Colonic mucosa (tissue), 4 donors: ENCODE measurements at regions not wholly inside any gene's neighbourhood (a gene's known extent, or its start where the extent isn't known, plus 50 kb on each side); places are given as distances from the start of the nearest gene placed in this dataset.

ENCODE experiments used
- DNase-seq: peaks from one replicate; pipeline ENCODE4 v3.0.0-alpha.2; 2020
- H3K27ac ChIP-seq: fragments of 200-600 bp; one replicate; pipeline ENCODE4 v1.8.0; 2021
- H3K27me3 ChIP-seq: fragments of 200-600 bp; one replicate; pipeline ENCODE4 v1.8.0; 2021
- H3K36me3 ChIP-seq: fragments of 200-600 bp; one replicate; pipeline ENCODE4 v1.8.0; 2021
- H3K4me1 ChIP-seq: fragments of 200-600 bp; one replicate; pipeline ENCODE4 v1.8.0; 2021; ENCODE audit warnings: mild to moderate bottlenecking
- H3K4me3 ChIP-seq: fragments of 200-600 bp; one replicate; pipeline ENCODE4 v1.8.0; 2021
- H3K9ac ChIP-seq, 2 donors: one replicate each; pipeline ENCODE4 v1.7.0; 2013; ENCODE audit warnings: control low read depth in 2 of 2, low read depth in 2 of 2, low read length in 2 of 2
- H3K9me3 ChIP-seq: fragments of 200-600 bp; one replicate; pipeline ENCODE4 v1.8.0; 2021
- intact Hi-C: fragments of 100-400 bp; cut with DNase I; formaldehyde crosslinking; loops from one replicate; pipeline ENCODE4 v1.14.1; 2022
- TF ChIP-seq, protein P1 (sequence below): fragments of 200-600 bp; IDR thresholded peaks from one replicate; pipeline ENCODE4 v1.8.0; 2022; ENCODE audit warnings: antibody characterized with exemption, mild to moderate bottlenecking
- donor health status: healthy.
- donor health status: DM: no; HTN: no; CAD: no.
- donor health status: DM: no; HTN: no; CAD: no.

- no peak overlapping the region for H3K4me3 ChIP-seq
- DNase-seq = no peak
- no peak overlapping the region for H3K27ac ChIP-seq
- H3K4me1 ChIP-seq = no peaks in the 10 kb centered on the region
- intact Hi-C loops = no loop called here
- no peaks in the 10 kb centered on the region for H3K36me3 ChIP-seq
- no peak overlapping the region for H3K9ac ChIP-seq
- TF ChIP-seq, protein P1, sequence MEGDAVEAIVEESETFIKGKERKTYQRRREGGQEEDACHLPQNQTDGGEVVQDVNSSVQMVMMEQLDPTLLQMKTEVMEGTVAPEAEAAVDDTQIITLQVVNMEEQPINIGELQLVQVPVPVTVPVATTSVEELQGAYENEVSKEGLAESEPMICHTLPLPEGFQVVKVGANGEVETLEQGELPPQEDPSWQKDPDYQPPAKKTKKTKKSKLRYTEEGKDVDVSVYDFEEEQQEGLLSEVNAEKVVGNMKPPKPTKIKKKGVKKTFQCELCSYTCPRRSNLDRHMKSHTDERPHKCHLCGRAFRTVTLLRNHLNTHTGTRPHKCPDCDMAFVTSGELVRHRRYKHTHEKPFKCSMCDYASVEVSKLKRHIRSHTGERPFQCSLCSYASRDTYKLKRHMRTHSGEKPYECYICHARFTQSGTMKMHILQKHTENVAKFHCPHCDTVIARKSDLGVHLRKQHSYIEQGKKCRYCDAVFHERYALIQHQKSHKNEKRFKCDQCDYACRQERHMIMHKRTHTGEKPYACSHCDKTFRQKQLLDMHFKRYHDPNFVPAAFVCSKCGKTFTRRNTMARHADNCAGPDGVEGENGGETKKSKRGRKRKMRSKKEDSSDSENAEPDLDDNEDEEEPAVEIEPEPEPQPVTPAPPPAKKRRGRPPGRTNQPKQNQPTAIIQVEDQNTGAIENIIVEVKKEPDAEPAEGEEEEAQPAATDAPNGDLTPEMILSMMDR = no peak
- H3K27me3 ChIP-seq = no peaks in the 10 kb centered on the region
- H3K9me3 ChIP-seq = no peaks in the 10 kb centered on the region
These were observed 77.3 kb upstream of the NLRP1 start for GRCh38 chr17:5661491-5662125.

- Histone ChIP-seq H3K27ac (no peak overlapping the region), H3K27me3 (no peaks in the 10 kb centered on the region), H3K4me3 (no peak overlapping the region), H3K9ac (no peak overlapping the region), H3K4me1 (no peaks in the 10 kb centered on the region), H3K9me3 (no peaks in the 10 kb centered on the region), H3K36me3 (no peaks in the 10 kb centered on the region)
- intact Hi-C loops = no loop called here
- TF ChIP-seq, protein P1 = no peak
- DNase-seq = no peak
These were observed 78.2 kb upstream of the NLRP1 start for GRCh38 chr17:5662409-5663085.

DNA sequence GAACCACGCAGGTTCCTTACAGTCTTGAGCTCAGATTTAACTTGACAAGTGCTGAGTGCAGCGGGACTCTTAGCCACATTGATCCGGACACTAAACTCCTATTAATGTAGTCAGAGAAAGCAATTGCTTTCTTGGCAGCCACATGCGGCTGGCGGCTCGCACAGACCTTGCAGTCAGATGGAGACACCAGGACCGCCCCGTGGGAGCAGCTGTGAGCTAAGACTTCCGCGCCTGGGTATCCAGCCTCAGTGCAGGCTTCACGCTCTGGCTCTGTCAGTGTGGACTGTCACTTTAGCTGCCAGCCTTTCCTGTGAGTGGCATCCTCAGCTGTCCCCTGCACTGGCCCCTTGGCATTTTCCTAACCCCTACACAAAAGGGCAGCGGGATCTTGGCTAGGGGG, 80.9 kb upstream of the NLRP1 start:
- DNase-seq = no peak
- no peaks in the 10 kb centered on the region for H3K27me3 ChIP-seq

GRCh38 chr17:5667871-5668270, 83.6 kb upstream of the NLRP1 start:
- intact Hi-C loops = no loop called here
- no peak overlapping the region for H3K27ac ChIP-seq
- no peak overlapping the region for H3K4me3 ChIP-seq
- H3K36me3 ChIP-seq = no peaks in the 10 kb centered on the region
- H3K9ac ChIP-seq = no peak overlapping the region
- no peaks in the 10 kb centered on the region for H3K27me3 ChIP-seq
- TF ChIP-seq, protein P1 = no peak
- DNase-seq = no peak
- H3K4me1 ChIP-seq = no peaks in the 10 kb centered on the region
- no peaks in the 10 kb centered on the region for H3K9me3 ChIP-seq

More for the DNA sequence above, 80.9 kb upstream of the NLRP1 start:
- H3K4me3 ChIP-seq = no peak overlapping the region
- H3K9me3 ChIP-seq = no peaks in the 10 kb centered on the region
- TF ChIP-seq, protein P1 = no peak
- no peak overlapping the region for H3K27ac ChIP-seq
- intact Hi-C loops = no loop called here
- no peaks in the 10 kb centered on the region for H3K36me3 ChIP-seq
- no peak overlapping the region for H3K9ac ChIP-seq
- no peaks in the 10 kb centered on the region for H3K4me1 ChIP-seq

- intact Hi-C loops = no loop called here
- H3K4me1 ChIP-seq = no peaks in the 10 kb centered on the region
- H3K9me3 ChIP-seq = no peaks in the 10 kb centered on the region
- no peak overlapping the region for H3K9ac ChIP-seq
- H3K27ac ChIP-seq = no peak overlapping the region
- TF ChIP-seq, protein P1 = no peak
- no peaks in the 10 kb centered on the region for H3K36me3 ChIP-seq
- DNase-seq = no peak
- no peak overlapping the region for H3K4me3 ChIP-seq
- no peaks in the 10 kb centered on the region for H3K27me3 ChIP-seq
These were observed 84.3 kb upstream of the NLRP1 start for GRCh38 chr17:5668557-5669138.
